H9 (cell line): ENCODE measurements at regions not wholly inside any gene's neighbourhood (a gene's known extent, or its start where the extent isn't known, plus 50 kb on each side); places are given as distances from the start of the nearest gene placed in this dataset.

Source experiments
- DNase-seq: peaks from one replicate; pipeline ENCODE4 v3.0.0-alpha.2; 2017
- H2AFZ ChIP-seq: one replicate; pipeline ENCODE4 v1.6.1; 2013; ENCODE audit warnings: mild to moderate bottlenecking, low read length, control low read depth, moderate library complexity
- H2AK5ac ChIP-seq: 2 replicates; pipeline ENCODE4 v1.6.1; 2013; ENCODE audit warnings: low read length, control low read depth, mixed read lengths; ENCODE audit not compliant: insufficient read length
- H2BK120ac ChIP-seq: one replicate; pipeline ENCODE4 v1.6.1; 2013; ENCODE audit warnings: low read depth, mild to moderate bottlenecking, low read length, control low read depth, inconsistent platforms; ENCODE audit not compliant: poor library complexity, severe bottlenecking
- H2BK12ac ChIP-seq: 2 replicates; pipeline ENCODE4 v1.6.1; 2013; ENCODE audit warnings: low read length, control low read depth, mixed read lengths, low read depth; ENCODE audit not compliant: insufficient read length
- H2BK15ac ChIP-seq: 2 replicates; pipeline ENCODE4 v1.6.1; 2013; ENCODE audit warnings: low read depth, low read length, control low read depth
- H2BK20ac ChIP-seq: one replicate; pipeline ENCODE4 v1.6.1; 2013; ENCODE audit warnings: low read depth, mild to moderate bottlenecking, low read length, control low read depth, inconsistent platforms; ENCODE audit not compliant: poor library complexity, severe bottlenecking
- H2BK5ac ChIP-seq: 2 replicates; pipeline ENCODE4 v1.6.1; 2013; ENCODE audit warnings: low read length, control low read depth, mixed read lengths; ENCODE audit not compliant: insufficient read length
- H3K14ac ChIP-seq: 2 replicates; pipeline ENCODE4 v1.6.1; 2013; ENCODE audit warnings: low read length, control low read depth; ENCODE audit not compliant: insufficient read depth
- H3K18ac ChIP-seq: 2 replicates; pipeline ENCODE4 v1.6.1; 2013; ENCODE audit warnings: low read depth, mild to moderate bottlenecking, mixed read lengths, low read length, control low read depth; ENCODE audit not compliant: insufficient read length
- H3K23ac ChIP-seq: 2 replicates; pipeline ENCODE4 v1.6.1; 2013; ENCODE audit warnings: low read length, control low read depth, mixed read lengths, low read depth; ENCODE audit not compliant: insufficient read length
- H3K23me2 ChIP-seq: 2 replicates; pipeline ENCODE4 v1.6.1; 2013; ENCODE audit warnings: low read depth, mild to moderate bottlenecking, mixed read lengths, low read length, control low read depth; ENCODE audit not compliant: insufficient read length, poor library complexity, severe bottlenecking
- H3K27ac ChIP-seq: 2 replicates; pipeline ENCODE4 v1.5.1; 2013; ENCODE audit warnings: low read length, control low read depth, mixed read lengths, low read depth; ENCODE audit not compliant: insufficient read length
- H3K27me3 ChIP-seq: 2 replicates; pipeline ENCODE4 v1.6.1; 2013; ENCODE audit warnings: low read length, control low read depth, inconsistent platforms; ENCODE audit not compliant: insufficient read depth
- H3K4ac ChIP-seq: 2 replicates; pipeline ENCODE4 v1.6.1; 2013; ENCODE audit warnings: low read depth, mild to moderate bottlenecking, control low read depth, inconsistent platforms, low read length, moderate library complexity
- H3K4me1 ChIP-seq: 2 replicates; pipeline ENCODE4 v1.6.1; 2013; ENCODE audit warnings: low read length, control low read depth, inconsistent platforms; ENCODE audit not compliant: insufficient read depth
- H3K4me2 ChIP-seq: 2 replicates; pipeline ENCODE4 v1.6.1; 2013; ENCODE audit warnings: low read length, control low read depth, mixed read lengths; ENCODE audit not compliant: insufficient read length, insufficient read depth
- H3K56ac ChIP-seq: 2 replicates; pipeline ENCODE4 v1.6.1; 2013; ENCODE audit warnings: low read depth, mild to moderate bottlenecking, mixed read lengths, low read length, control low read depth; ENCODE audit not compliant: insufficient read length
- H3K79me1 ChIP-seq: 2 replicates; pipeline ENCODE4 v1.6.1; 2013; ENCODE audit warnings: low read depth, mild to moderate bottlenecking, moderate library complexity, low read length, control low read depth, inconsistent platforms; ENCODE audit not compliant: insufficient read depth, poor library complexity, severe bottlenecking
- H3K79me2 ChIP-seq: 2 replicates; pipeline ENCODE4 v1.6.1; 2013; ENCODE audit warnings: low read length, control low read depth, inconsistent platforms; ENCODE audit not compliant: insufficient read depth
- H3K9ac ChIP-seq: 2 replicates; pipeline ENCODE4 v1.6.1; 2013; ENCODE audit warnings: low read length, control low read depth, mixed read lengths; ENCODE audit not compliant: insufficient read length; ENCODE audit errors: extremely low read depth
- H3K9me3 ChIP-seq: one replicate; pipeline ENCODE4 v1.6.1; 2013; ENCODE audit warnings: low read depth, low read length, inconsistent platforms; ENCODE audit not compliant: control insufficient read depth
- H3T11ph ChIP-seq: one replicate; pipeline ENCODE4 v1.6.1; 2013; ENCODE audit warnings: mild to moderate bottlenecking, low read length, control low read depth, inconsistent platforms
- H4K20me1 ChIP-seq: one replicate; pipeline ENCODE4 v1.6.1; 2013; ENCODE audit not compliant: control insufficient read depth, insufficient read length, insufficient read depth
- H4K5ac ChIP-seq: 2 replicates; pipeline ENCODE4 v1.6.1; 2013; ENCODE audit warnings: low read depth, mild to moderate bottlenecking, mixed read lengths, low read length, control low read depth; ENCODE audit not compliant: insufficient read length
- H4K8ac ChIP-seq: replicated peaks from 2 replicates; pipeline ENCODE4 v1.6.1; 2013; ENCODE audit warnings: low read length, control low read depth, mixed read lengths, low read depth; ENCODE audit not compliant: insufficient read length
- H4K91ac ChIP-seq: 2 replicates; pipeline ENCODE4 v1.6.1; 2013; ENCODE audit warnings: low read depth, mild to moderate bottlenecking, moderate library complexity, mixed read lengths, low read length, control low read depth; ENCODE audit not compliant: insufficient read length
- H3K27ac Mint-ChIP-seq, 3 experiments: 2 replicates in 2 of 3; 3 replicates in 1 of 3; pipeline ENCODE4 v1.8.0; 2020 to 2021; ENCODE audit warnings: mixed read lengths in 3 of 3, mild to moderate bottlenecking in 1 of 3, moderate library complexity in 1 of 3
- H3K27me3 Mint-ChIP-seq: 2 replicates; pipeline ENCODE4 v1.8.0; 2021; ENCODE audit warnings: low read depth, mild to moderate bottlenecking, moderate library complexity, mixed read lengths
- H3K36me3 Mint-ChIP-seq, 3 experiments: 2 replicates in 2 of 3; 3 replicates in 1 of 3; pipeline ENCODE4 v1.8.0; 2020 to 2021; ENCODE audit warnings: low read depth in 3 of 3, mixed read lengths in 3 of 3; ENCODE audit not compliant: insufficient read depth in 1 of 3
- H3K4me1 Mint-ChIP-seq, 2 experiments: 2 replicates each; pipeline ENCODE4 v1.8.0; 2020; ENCODE audit warnings: mixed read lengths in 2 of 2
- H3K4me3 Mint-ChIP-seq, 2 experiments: 2 replicates in 1 of 2; 3 replicates in 1 of 2; pipeline ENCODE4 v1.8.0; 2020 to 2021; ENCODE audit warnings: mild to moderate bottlenecking in 2 of 2, mixed read lengths in 2 of 2, moderate library complexity in 1 of 2
- H3K9me3 Mint-ChIP-seq, 2 experiments: 2 replicates in 1 of 2; 3 replicates in 1 of 2; pipeline ENCODE4 v1.8.0; 2020; ENCODE audit warnings: mild to moderate bottlenecking in 2 of 2, mixed read lengths in 2 of 2, moderate library complexity in 1 of 2
- CTCF ChIP-seq: fragments of 200-600 bp; sonication (generic); conservative IDR thresholded peaks from 3 replicates; pipeline ENCODE4 v1.8.0; 2021; ENCODE audit warnings: antibody characterized with exemption, mild to moderate bottlenecking

GRCh38 chr12:92089559-92089958 lies 56.1 kb downstream of the BTG1 start:
- Histone ChIP-seq H3K9ac (no peak overlapping the region), H3K14ac (no peak overlapping the region), H3K4me1 (no peaks in the 10 kb centered on the region), H4K91ac (no peak overlapping the region), H3K18ac (no peak overlapping the region), H3K4me2 (no peak overlapping the region), H4K20me1 (no peaks in the 10 kb centered on the region), H4K5ac (no peak overlapping the region), H2BK20ac (no peak overlapping the region), H2AK5ac (no peak overlapping the region), H3K23ac (no peak overlapping the region), H3T11ph (no peak overlapping the region), H3K56ac (no peak overlapping the region), H2BK12ac (no peak overlapping the region), H2BK5ac (no peak overlapping the region), H3K27ac (no peak overlapping the region), H2AFZ (no peak overlapping the region), H3K79me2 (no peaks in the 10 kb centered on the region), H3K27me3 (no peaks in the 10 kb centered on the region), H3K79me1 (no peaks in the 10 kb centered on the region), H3K4ac (no peak overlapping the region), H4K8ac (no peak overlapping the region), H3K23me2 (no peaks in the 10 kb centered on the region), H3K9me3 (no peaks in the 10 kb centered on the region), H2BK15ac (no peak overlapping the region), H2BK120ac (no peak overlapping the region)
- H3K4me3 Mint-ChIP-seq, result no peak overlapping the region
- no peaks in the 10 kb centered on the region for H3K36me3 Mint-ChIP-seq
- TF ChIP-seq CTCF, result no peak
- no peaks in the 10 kb centered on the region for H3K27me3 Mint-ChIP-seq
- H3K4me1 Mint-ChIP-seq, result peaks cover 0 to under 1% of the 10 kb centered on the region in 2 experiments; a peak in 2 of 4 replicates
- DNase-seq, result no peak
- no peaks in the 10 kb centered on the region for H3K9me3 Mint-ChIP-seq
- no peak overlapping the region for H3K27ac Mint-ChIP-seq
